Mammary epithelial cell (primary cell): ENCODE measurements at regions not wholly inside any gene's neighbourhood (a gene's known extent, or its start where the extent isn't known, plus 50 kb on each side); places are given as distances from the start of the nearest gene placed in this dataset.

ENCODE experiments used
- CTCF ChIP-seq, 2 donors: IDR thresholded peaks in 1 of 2; conservative IDR thresholded peaks in 1 of 2; 2 replicates each; pipeline ENCODE4 v1.5.1; 2011 to 2012; ENCODE audit warnings: inconsistent platforms in 2 of 2, low read length in 2 of 2, mild to moderate bottlenecking in 2 of 2, control low read depth in 1 of 2, low read depth in 1 of 2; ENCODE audit not compliant: insufficient read depth in 1 of 2; ENCODE audit errors: extremely low read depth in 1 of 2
- EZH2 ChIP-seq: IDR thresholded peaks from 2 replicates; pipeline ENCODE4 v1.6.1; 2012; ENCODE audit warnings: low read length, inconsistent platforms, borderline replicate concordance

GRCh38 chr7:31258391-31258790 lies 82.1 kb downstream of the NEUROD6 start:
- TF ChIP-seq CTCF (conservative IDR thresholded peaks at IDR 0.05 in 1 of 2, IDR thresholded peaks at IDR 0.05 in 1 of 2; ENCODE audit: extremely low read depth in 1 of 2, insufficient read depth in 1 of 2, low read depth in 1 of 2, low read length in 2 of 2) (no peak), EZH2 (no peak)
